ENCODE measurements at regions not wholly inside any gene's neighbourhood (a gene's known extent, or its start where the extent isn't known, plus 50 kb on each side); places are given as distances from the start of the nearest gene placed in this dataset.

DNA sequence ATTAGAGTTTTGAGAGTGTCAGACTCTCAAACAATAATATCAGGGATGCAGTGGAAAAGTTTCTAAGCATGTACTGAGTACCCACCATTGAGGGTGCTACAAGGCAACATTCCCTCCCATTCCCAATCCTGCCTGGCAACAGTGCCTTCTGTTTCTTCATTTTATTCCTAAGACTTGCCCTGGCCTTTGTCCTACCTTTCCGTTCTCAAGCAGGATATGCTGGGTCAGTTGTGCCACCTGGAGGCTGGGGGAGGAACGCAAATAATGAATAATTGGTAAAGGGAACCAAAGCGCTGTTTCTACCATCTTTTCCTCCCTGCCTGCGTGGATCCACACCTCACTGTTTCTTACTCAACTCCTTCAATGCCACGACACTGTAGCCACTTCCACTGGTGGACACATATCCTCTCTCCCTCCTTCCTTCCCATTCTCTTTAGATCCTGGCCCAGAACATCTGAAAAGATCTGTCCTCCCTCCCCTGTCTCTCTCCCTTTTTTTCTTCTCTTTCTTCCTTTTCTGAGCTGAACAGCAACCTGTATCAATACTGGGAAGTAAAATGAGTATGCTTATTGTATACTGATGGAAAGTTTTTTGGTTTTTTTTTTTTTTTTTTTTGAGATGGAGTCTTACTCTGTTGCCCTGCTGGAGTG is 149.5 kb downstream of the C9orf152 start:
- FAIRE-seq = peak; percentile 35
- peak; percentile 83 for ATAC-seq
- WGBS (ENCODE audit: insufficient coverage, insufficient replicate concordance, low lambda C conversion rate, missing lambda C conversion rate) = 1% methylated on average over 5 of the region's 5 CpGs
- SMC1A ChIA-PET (ENCODE audit: uncharacterized antibody, unreplicated experiment) = interaction anchor here (0.6 to 28.0 kb wide), 26 partner anchors 9 to 761 kb away, joined by 3 to 636 read pairs (median 4); no protein-coding TSS in a partner anchor
- Histone ChIP-seq H3K9ac (ENCODE audit: control insufficient read depth, insufficient read depth, low read length) (no peak overlapping the region), H3K27me3 (replicated peaks in 1 of 2; ENCODE audit: control insufficient read depth in 2 of 2, insufficient read depth in 2 of 2, low read length in 1 of 2) (no peaks in the 10 kb centered on the region), H3K4me2 (ENCODE audit: control insufficient read depth, insufficient read depth) (peak overlapping the region; percentile 85), H3K36me3 (ENCODE audit: control insufficient read depth in 2 of 2, insufficient read depth in 2 of 2, low read length in 1 of 2) (peaks cover 2 to 10% of the 10 kb centered on the region in 2 experiments; a peak in 3 of 4 replicates), H3K4me3 (peak overlapping the region; percentile 30; the same call in 1 of the 2 replicates), H3K9me3 (replicated peaks; ENCODE audit: control insufficient read depth, insufficient read depth, low read length) (no peaks in the 10 kb centered on the region; the same call in 2 of the 3 replicates), H3K79me2 (ENCODE audit: control insufficient read depth, insufficient read depth, low read length) (peaks cover 90% of the 10 kb centered on the region), H3K4me1 (ENCODE audit: control insufficient read depth, insufficient read depth, low read length) (peaks cover 19% of the 10 kb centered on the region), H4K20me1 (ENCODE audit: control insufficient read depth, insufficient read depth) (no peaks in the 10 kb centered on the region), H3K27ac (ENCODE audit: control insufficient read depth, insufficient read depth) (no peak overlapping the region; the same call in 1 of the 2 replicates), H2AFZ (ENCODE audit: control insufficient read depth, low read depth, low read length) (no peak overlapping the region)
- RAD21 ChIA-PET (ENCODE audit: unreplicated experiment) = interaction anchor here (1.0 to 16.8 kb wide), 15 partner anchors 10 to 159 kb away, joined by 3 to 309 read pairs (median 8); no protein-coding TSS in a partner anchor
- CTCF ChIA-PET = interaction anchor here (0.6 to 20.9 kb wide), 25 partner anchors 8 to 565 kb away, joined by 3 to 537 read pairs (median 4); no protein-coding TSS in a partner anchor
- no TSS peak for BruUV-seq (replicated peaks)
- in situ Hi-C loops (cut with MboI) (loop anchor here (5.0 to 10.0 kb wide), 2 partner anchors 96 to 156 kb away; no protein-coding TSS in a partner anchor), intact Hi-C loops (cut with micrococcal nuclease; ENCODE audit: unreplicated experiment) (loop anchor here (1.0 to 10.0 kb wide), 7 partner anchors 84 to 486 kb away; partner anchors contain the start of gene TXN)
- POLR2A ChIA-PET = interaction anchor here (0.7 to 6.2 kb wide), 5 partner anchors 52 to 159 kb away, joined by 3 to 27 read pairs (median 6); no protein-coding TSS in a partner anchor
- DNase-seq (ENCODE audit: low read depth, low spot score) = no peak
- TF ChIP-seq SMC3 (IDR thresholded peaks at IDR 0.05; ENCODE audit: borderline replicate concordance, low read length) (peak; percentile 89), POLR2AphosphoS2 (IDR thresholded peaks at IDR 0.05; ENCODE audit: low read depth, low read length) (no peak), IKZF2 (IDR thresholded peaks at IDR 0.05) (peak; percentile 63 to 67), CBFB (IDR thresholded peaks at IDR 0.05; ENCODE audit: low read depth) (no peak), CTCF (IDR thresholded peaks at IDR 0.05 in 2 of 3, conservative IDR thresholded peaks at IDR 0.05 in 1 of 3; ENCODE audit: control insufficient read depth in 2 of 3, extremely low read depth in 1 of 3, insufficient read depth in 1 of 3, low read depth in 3 of 3, low read length in 3 of 3) (peak; percentile 63 to 74 (median 72)), KLF5 (IDR thresholded peaks at IDR 0.05; ENCODE audit: partially characterized antibody) (no peak), FOS (IDR thresholded peaks at IDR 0.05; ENCODE audit: borderline replicate concordance, extremely low read depth, insufficient read length) (no peak), LARP7 (IDR thresholded peaks at IDR 0.05) (no peak), IKZF1 (conservative IDR thresholded peaks at IDR 0.05) (peak; percentile 61), ZNF384 (IDR thresholded peaks at IDR 0.05; ENCODE audit: borderline replicate concordance, low read depth, low read length) (no peak), PAX8 (IDR thresholded peaks at IDR 0.05) (no peak), KAT2A (conservative IDR thresholded peaks at IDR 0.05; ENCODE audit: control insufficient read depth, low read depth, low read length) (no peak)
- TF ChIP-seq, protein P1, sequence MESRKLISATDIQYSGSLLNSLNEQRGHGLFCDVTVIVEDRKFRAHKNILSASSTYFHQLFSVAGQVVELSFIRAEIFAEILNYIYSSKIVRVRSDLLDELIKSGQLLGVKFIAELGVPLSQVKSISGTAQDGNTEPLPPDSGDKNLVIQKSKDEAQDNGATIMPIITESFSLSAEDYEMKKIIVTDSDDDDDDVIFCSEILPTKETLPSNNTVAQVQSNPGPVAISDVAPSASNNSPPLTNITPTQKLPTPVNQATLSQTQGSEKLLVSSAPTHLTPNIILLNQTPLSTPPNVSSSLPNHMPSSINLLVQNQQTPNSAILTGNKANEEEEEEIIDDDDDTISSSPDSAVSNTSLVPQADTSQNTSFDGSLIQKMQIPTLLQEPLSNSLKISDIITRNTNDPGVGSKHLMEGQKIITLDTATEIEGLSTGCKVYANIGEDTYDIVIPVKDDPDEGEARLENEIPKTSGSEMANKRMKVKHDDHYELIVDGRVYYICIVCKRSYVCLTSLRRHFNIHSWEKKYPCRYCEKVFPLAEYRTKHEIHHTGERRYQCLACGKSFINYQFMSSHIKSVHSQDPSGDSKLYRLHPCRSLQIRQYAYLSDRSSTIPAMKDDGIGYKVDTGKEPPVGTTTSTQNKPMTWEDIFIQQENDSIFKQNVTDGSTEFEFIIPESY (IDR thresholded peaks at IDR 0.05) = 0 out of 2 replicates have a peak, but pooled peaks have one; percentile 21
- TF ChIP-seq, protein P2, sequence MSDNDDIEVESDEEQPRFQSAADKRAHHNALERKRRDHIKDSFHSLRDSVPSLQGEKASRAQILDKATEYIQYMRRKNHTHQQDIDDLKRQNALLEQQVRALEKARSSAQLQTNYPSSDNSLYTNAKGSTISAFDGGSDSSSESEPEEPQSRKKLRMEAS (IDR thresholded peaks at IDR 0.05; ENCODE audit: low read depth, low read length) = no peak
- TF ChIP-seq, protein P3, sequence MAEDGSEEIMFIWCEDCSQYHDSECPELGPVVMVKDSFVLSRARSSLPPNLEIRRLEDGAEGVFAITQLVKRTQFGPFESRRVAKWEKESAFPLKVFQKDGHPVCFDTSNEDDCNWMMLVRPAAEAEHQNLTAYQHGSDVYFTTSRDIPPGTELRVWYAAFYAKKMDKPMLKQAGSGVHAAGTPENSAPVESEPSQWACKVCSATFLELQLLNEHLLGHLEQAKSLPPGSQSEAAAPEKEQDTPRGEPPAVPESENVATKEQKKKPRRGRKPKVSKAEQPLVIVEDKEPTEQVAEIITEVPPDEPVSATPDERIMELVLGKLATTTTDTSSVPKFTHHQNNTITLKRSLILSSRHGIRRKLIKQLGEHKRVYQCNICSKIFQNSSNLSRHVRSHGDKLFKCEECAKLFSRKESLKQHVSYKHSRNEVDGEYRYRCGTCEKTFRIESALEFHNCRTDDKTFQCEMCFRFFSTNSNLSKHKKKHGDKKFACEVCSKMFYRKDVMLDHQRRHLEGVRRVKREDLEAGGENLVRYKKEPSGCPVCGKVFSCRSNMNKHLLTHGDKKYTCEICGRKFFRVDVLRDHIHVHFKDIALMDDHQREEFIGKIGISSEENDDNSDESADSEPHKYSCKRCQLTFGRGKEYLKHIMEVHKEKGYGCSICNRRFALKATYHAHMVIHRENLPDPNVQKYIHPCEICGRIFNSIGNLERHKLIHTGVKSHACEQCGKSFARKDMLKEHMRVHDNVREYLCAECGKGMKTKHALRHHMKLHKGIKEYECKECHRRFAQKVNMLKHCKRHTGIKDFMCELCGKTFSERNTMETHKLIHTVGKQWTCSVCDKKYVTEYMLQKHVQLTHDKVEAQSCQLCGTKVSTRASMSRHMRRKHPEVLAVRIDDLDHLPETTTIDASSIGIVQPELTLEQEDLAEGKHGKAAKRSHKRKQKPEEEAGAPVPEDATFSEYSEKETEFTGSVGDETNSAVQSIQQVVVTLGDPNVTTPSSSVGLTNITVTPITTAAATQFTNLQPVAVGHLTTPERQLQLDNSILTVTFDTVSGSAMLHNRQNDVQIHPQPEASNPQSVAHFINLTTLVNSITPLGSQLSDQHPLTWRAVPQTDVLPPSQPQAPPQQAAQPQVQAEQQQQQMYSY (CRISPR knock-in tag; IDR thresholded peaks at IDR 0.05) = no peak
